ENCODE measurements at regions not wholly inside any gene's neighbourhood (a gene's known extent, or its start where the extent isn't known, plus 50 kb on each side); places are given as distances from the start of the nearest gene placed in this dataset.

- Histone ChIP-seq H3K9me3 (ENCODE audit: control extremely low read depth in 1 of 3, control insufficient read depth in 2 of 3, insufficient read depth in 1 of 3, low read length in 2 of 3) (no peaks in the 10 kb centered on the region), H3K9ac (ENCODE audit: low read length) (no peak overlapping the region), H3K4me2 (replicated peaks; ENCODE audit: low read depth, low read length, poor library complexity, severe bottlenecking) (no peak overlapping the region), H3K27me3 (replicated peaks in 1 of 4; ENCODE audit: control extremely low read depth in 1 of 4, control insufficient read depth in 3 of 4, insufficient read depth in 4 of 4, low read length in 3 of 4) (no peaks in the 10 kb centered on the region), H3K27ac (ENCODE audit: low read length in 2 of 2) (no peak overlapping the region), H3K36me3 (replicated peaks in 1 of 2; ENCODE audit: control extremely low read depth in 1 of 2, control insufficient read depth in 1 of 2, extremely low read depth in 1 of 2, insufficient read depth in 2 of 2, low read length in 1 of 2) (no peaks in the 10 kb centered on the region), H2AFZ (ENCODE audit: insufficient read depth, low read depth, low read length, poor library complexity, severe bottlenecking) (no peak overlapping the region), H3K79me2 (ENCODE audit: control insufficient read depth, insufficient read depth, low read length) (no peaks in the 10 kb centered on the region), H4K20me1 (ENCODE audit: control insufficient read depth, insufficient read depth, low read length, poor library complexity, severe bottlenecking) (no peaks in the 10 kb centered on the region), H3K4me1 (ENCODE audit: control insufficient read depth in 2 of 2, insufficient read depth in 2 of 2, low read length in 2 of 2) (peaks cover 15 to 17% of the 10 kb centered on the region in 2 donors), H3K4me3 (ENCODE audit: control extremely low read depth in 1 of 5, extremely low read depth in 1 of 5, insufficient read depth in 1 of 5, low read depth in 2 of 5, low read length in 4 of 5) (no peak overlapping the region)
- ChIA-PET CTCF (interaction anchor here (0.6 to 1.4 kb wide), 3 partner anchors 8 to 363 kb away, joined by 3 to 4 read pairs (median 3); no protein-coding TSS in a partner anchor), POLR2A (no interaction called here)
- DNase-seq (no peak), ATAC-seq (ENCODE audit: low read depth) (no peak)
- Mint-ChIP-seq H3K4me1 (peaks cover 17% of the 10 kb centered on the region), H3K27me3 (no peaks in the 10 kb centered on the region), H3K9me3 (ENCODE audit: insufficient read depth) (no peaks in the 10 kb centered on the region), H3K4me3 (no peak overlapping the region), H3K27ac (no peak overlapping the region)
- WGBS (ENCODE audit: insufficient coverage): 89% methylated on average over 4 of the region's 8 CpGs
- intact Hi-C loops (cut with micrococcal nuclease): loop anchor here (5.0 kb wide), 2 partner anchors 258 to 363 kb away; no protein-coding TSS in a partner anchor
- TF ChIP-seq CTCF (IDR thresholded peaks at IDR 0.05) (no peak), EZH2 (IDR thresholded peaks at IDR 0.05; ENCODE audit: borderline replicate concordance, insufficient read depth, low read depth, low read length, poor library complexity, severe bottlenecking) (no peak)
Observed at GRCh38 chr1:234719454-234720251, 109.7 kb upstream of the IRF2BP2 start.
